ENCODE measurements at regions not wholly inside any gene's neighbourhood (a gene's known extent, or its start where the extent isn't known, plus 50 kb on each side); places are given as distances from the start of the nearest gene placed in this dataset.

DNA sequence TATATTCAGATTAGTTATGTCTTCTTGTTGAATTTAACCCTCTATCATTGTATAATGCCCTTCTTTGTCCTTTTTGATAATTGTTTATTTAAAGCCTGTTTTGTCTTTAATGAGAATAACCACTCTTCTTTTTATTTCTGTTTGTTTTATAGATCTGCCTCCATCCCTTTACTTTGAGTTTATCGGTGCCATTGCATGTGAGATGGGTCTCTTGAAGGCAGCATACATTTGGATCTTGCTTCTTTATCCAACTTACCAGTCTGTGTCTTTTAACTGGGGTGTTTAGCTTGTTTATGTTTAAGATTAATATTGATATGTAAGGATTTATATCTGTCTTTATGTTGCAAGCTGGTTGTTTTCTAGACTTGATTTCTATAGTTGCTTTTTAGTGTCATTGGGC lies 115.8 kb downstream of the RTL3 start:
- ATAC-seq (ENCODE audit: low read depth) (no peak), DNase-seq (no peak)
- H3K9me3 Mint-ChIP-seq: peaks cover 15% of the 10 kb centered on the region
- no peaks in the 10 kb centered on the region for H3K27me3 Mint-ChIP-seq
- H3K4me1 Mint-ChIP-seq: no peaks in the 10 kb centered on the region
- intact Hi-C loops (cut with micrococcal nuclease): no loop called here
- TF ChIP-seq, protein P1, sequence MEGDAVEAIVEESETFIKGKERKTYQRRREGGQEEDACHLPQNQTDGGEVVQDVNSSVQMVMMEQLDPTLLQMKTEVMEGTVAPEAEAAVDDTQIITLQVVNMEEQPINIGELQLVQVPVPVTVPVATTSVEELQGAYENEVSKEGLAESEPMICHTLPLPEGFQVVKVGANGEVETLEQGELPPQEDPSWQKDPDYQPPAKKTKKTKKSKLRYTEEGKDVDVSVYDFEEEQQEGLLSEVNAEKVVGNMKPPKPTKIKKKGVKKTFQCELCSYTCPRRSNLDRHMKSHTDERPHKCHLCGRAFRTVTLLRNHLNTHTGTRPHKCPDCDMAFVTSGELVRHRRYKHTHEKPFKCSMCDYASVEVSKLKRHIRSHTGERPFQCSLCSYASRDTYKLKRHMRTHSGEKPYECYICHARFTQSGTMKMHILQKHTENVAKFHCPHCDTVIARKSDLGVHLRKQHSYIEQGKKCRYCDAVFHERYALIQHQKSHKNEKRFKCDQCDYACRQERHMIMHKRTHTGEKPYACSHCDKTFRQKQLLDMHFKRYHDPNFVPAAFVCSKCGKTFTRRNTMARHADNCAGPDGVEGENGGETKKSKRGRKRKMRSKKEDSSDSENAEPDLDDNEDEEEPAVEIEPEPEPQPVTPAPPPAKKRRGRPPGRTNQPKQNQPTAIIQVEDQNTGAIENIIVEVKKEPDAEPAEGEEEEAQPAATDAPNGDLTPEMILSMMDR (IDR thresholded peaks at IDR 0.05): no peak
- H3K4me3 Mint-ChIP-seq: no peak overlapping the region
- no peak overlapping the region for H3K27ac Mint-ChIP-seq
- CTCF ChIA-PET: no interaction called here
- no peaks in the 10 kb centered on the region for H3K36me3 Mint-ChIP-seq (ENCODE audit: low read depth)
- POLR2A ChIA-PET: no interaction called here

DNA sequence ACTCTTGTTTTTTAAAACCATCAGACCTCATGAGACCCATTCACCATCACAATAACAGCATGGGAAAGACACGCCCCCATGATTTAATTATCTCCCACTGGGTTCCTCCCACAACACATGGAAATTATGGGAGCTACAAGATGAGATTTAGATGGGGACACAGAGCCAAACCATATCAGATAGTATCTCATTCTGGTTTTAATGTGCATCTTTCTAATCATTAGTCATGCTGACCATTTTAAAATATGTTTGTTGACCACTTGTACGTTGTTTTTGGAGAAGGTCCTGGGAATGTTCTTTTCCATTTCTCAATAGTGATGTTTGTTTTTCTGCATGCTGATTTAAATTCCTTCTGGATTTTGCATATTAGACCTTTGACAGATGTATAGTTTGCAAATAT lies 119.0 kb downstream of the RTL3 start:
- ChIA-PET CTCF (no interaction called here), POLR2A (no interaction called here)
- DNase-seq: no peak
- no peak for ATAC-seq (ENCODE audit: low read depth)
- no peaks in the 10 kb centered on the region for H3K27me3 Mint-ChIP-seq
- H3K4me3 Mint-ChIP-seq: no peak overlapping the region
- H3K36me3 Mint-ChIP-seq (ENCODE audit: low read depth): no peaks in the 10 kb centered on the region
- peaks cover 15% of the 10 kb centered on the region for H3K9me3 Mint-ChIP-seq
- no peaks in the 10 kb centered on the region for H3K4me1 Mint-ChIP-seq
- no peak overlapping the region for H3K27ac Mint-ChIP-seq
- intact Hi-C loops (cut with micrococcal nuclease): no loop called here
- TF ChIP-seq, protein P1 (IDR thresholded peaks at IDR 0.05): no peak

DNA sequence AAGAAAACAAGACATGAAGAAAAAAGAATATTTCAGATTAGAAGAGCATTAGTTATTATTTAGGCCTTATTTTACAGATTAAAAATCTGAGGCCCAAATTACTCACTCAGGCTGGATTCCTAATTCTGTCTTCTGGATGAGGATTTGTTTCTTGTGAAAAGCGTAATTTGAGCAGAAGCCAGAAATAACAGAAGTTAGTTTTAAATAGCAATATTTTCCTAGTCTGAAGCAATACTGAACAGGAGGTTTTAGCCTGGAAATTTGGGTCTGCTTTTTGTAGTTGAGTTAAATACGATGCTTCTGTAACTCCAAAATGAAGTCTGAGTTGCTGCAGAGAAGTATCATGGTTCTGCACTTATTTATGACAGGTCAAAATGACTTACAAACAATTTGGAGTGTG lies 124.9 kb downstream of the RTL3 start:
- intact Hi-C loops (cut with micrococcal nuclease): no loop called here
- DNase-seq: no peak

DNA sequence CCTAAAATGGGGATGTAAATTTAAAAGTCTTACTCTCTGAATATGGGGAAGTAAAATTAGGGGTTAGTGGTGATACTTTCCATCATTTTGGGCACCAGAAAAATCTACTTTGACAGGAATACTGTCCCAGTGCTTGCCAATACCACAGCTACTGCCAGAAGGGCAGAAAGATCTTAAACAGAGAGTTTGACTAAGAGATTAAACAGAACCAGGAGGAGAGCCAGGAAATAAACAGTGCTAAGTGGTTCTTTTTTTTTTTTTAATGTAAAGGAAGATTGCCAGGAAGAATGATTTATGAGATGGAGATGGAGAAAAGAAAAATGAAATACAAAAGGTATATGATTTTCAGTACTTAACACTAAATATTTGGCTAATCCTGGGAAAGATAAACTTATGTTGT lies 126.8 kb downstream of the RTL3 start:
- no peaks in the 10 kb centered on the region for H3K36me3 Mint-ChIP-seq (ENCODE audit: low read depth)
- no peak for ATAC-seq (ENCODE audit: low read depth)
- DNase-seq: no peak
- intact Hi-C loops (cut with micrococcal nuclease): no loop called here
- CTCF ChIA-PET: no interaction called here
- H3K4me3 Mint-ChIP-seq: no peak overlapping the region
- no peaks in the 10 kb centered on the region for H3K4me1 Mint-ChIP-seq
- H3K27me3 Mint-ChIP-seq: no peaks in the 10 kb centered on the region
- H3K27ac Mint-ChIP-seq: no peak overlapping the region
- TF ChIP-seq, protein P1 (IDR thresholded peaks at IDR 0.05): no peak
- no peaks in the 10 kb centered on the region for H3K9me3 Mint-ChIP-seq
- POLR2A ChIA-PET: no interaction called here

More for the DNA sequence above, 124.9 kb downstream of the RTL3 start:
- TF ChIP-seq, protein P1 (IDR thresholded peaks at IDR 0.05): no peak
- Mint-ChIP-seq H3K9me3 (no peaks in the 10 kb centered on the region), H3K4me1 (no peaks in the 10 kb centered on the region), H3K36me3 (ENCODE audit: low read depth) (no peaks in the 10 kb centered on the region), H3K27me3 (no peaks in the 10 kb centered on the region), H3K4me3 (no peak overlapping the region), H3K27ac (no peak overlapping the region)
- no peak for ATAC-seq (ENCODE audit: low read depth)
- ChIA-PET CTCF (no interaction called here), POLR2A (no interaction called here)

DNA sequence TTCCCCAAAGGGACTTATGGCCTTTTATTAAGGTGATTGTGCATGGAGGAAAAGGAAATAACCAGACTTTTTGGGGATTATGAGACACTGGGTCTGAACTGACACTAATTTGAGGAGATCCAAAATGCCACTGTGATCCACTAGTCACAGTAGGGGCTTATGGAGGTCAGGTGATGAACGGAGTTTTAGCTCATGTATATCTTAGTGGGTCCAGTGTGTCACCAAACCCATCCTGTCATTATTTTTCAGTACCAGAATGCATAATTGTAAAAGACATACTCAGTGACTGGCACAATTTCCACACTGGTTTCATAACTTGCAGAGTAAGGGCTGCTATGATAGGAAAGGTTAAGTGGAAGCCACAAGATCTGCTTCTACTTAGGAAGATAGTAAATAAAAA lies 131.3 kb downstream of the RTL3 start:
- H3K27me3 Mint-ChIP-seq: no peaks in the 10 kb centered on the region
- ATAC-seq (ENCODE audit: low read depth) (no peak), DNase-seq (no peak)
- H3K9me3 Mint-ChIP-seq: no peaks in the 10 kb centered on the region
- intact Hi-C loops (cut with micrococcal nuclease): no loop called here
- no peaks in the 10 kb centered on the region for H3K36me3 Mint-ChIP-seq (ENCODE audit: low read depth)
- H3K4me3 Mint-ChIP-seq: no peak overlapping the region
- H3K27ac Mint-ChIP-seq: no peak overlapping the region
- H3K4me1 Mint-ChIP-seq: no peaks in the 10 kb centered on the region
- TF ChIP-seq, protein P1 (IDR thresholded peaks at IDR 0.05): no peak
- POLR2A ChIA-PET: no interaction called here
- CTCF ChIA-PET: no interaction called here

Data from activated B cell treated with CpG ODN at 0.5 μM for 24 hours (primary cell).